HUES48 (cell line): ENCODE measurements at regions not wholly inside any gene's neighbourhood (a gene's known extent, or its start where the extent isn't known, plus 50 kb on each side); places are given as distances from the start of the nearest gene placed in this dataset.
"Not testable (repeated sequence)": the region's sequence is repeated elsewhere in the genome, so short reads cannot be mapped to it uniquely, and the experiment has no call there.

Experiments
- H3K27ac ChIP-seq: one replicate; pipeline ENCODE4 v1.7.0; 2013; ENCODE audit warnings: low read depth, low read length, inconsistent platforms
- H3K27me3 ChIP-seq: 2 replicates; pipeline ENCODE4 v1.6.1; 2013; ENCODE audit warnings: mild to moderate bottlenecking, low read length; ENCODE audit not compliant: control insufficient read depth, insufficient read depth
- H3K36me3 ChIP-seq: 2 replicates; pipeline ENCODE4 v1.6.1; 2013; ENCODE audit warnings: low read length; ENCODE audit not compliant: control insufficient read depth, insufficient read depth
- H3K4me1 ChIP-seq: 2 replicates; pipeline ENCODE4 v1.6.1; 2013; ENCODE audit warnings: mild to moderate bottlenecking, low read length; ENCODE audit not compliant: control insufficient read depth, insufficient read depth
- H3K4me3 ChIP-seq: 2 replicates; pipeline ENCODE4 v1.5.1; 2013; ENCODE audit warnings: mild to moderate bottlenecking, low read depth, low read length
- H3K9ac ChIP-seq: 2 replicates; pipeline ENCODE4 v1.6.1; 2013; ENCODE audit warnings: mild to moderate bottlenecking, low read depth, low read length, moderate library complexity
- H3K9me3 ChIP-seq: 2 replicates; pipeline ENCODE4 v1.6.1; 2013; ENCODE audit warnings: low read length; ENCODE audit not compliant: control insufficient read depth, insufficient read depth

- Histone ChIP-seq H3K27me3 (no peaks in the 10 kb centered on the region), H3K4me3 (no peak overlapping the region), H3K27ac (no peak overlapping the region), H3K9ac (no peak overlapping the region), H3K9me3 (no peaks in the 10 kb centered on the region), H3K4me1 (no peaks in the 10 kb centered on the region), H3K36me3 (no peaks in the 10 kb centered on the region)
Observed at GRCh38 chr7:93804726-93805125, 85.8 kb downstream of the TFPI2 start.

- H3K27me3 ChIP-seq = no peaks in the 10 kb centered on the region
- no peak overlapping the region for H3K9ac ChIP-seq
- H3K4me1 ChIP-seq = no peaks in the 10 kb centered on the region
- H3K9me3 ChIP-seq = no peaks in the 10 kb centered on the region
- H3K36me3 ChIP-seq = no peaks in the 10 kb centered on the region
- H3K4me3 ChIP-seq = no peak overlapping the region
- H3K27ac ChIP-seq = no peak overlapping the region
Observed at GRCh38 chr7:93799750-93800357, 90.7 kb downstream of the TFPI2 start.

DNA sequence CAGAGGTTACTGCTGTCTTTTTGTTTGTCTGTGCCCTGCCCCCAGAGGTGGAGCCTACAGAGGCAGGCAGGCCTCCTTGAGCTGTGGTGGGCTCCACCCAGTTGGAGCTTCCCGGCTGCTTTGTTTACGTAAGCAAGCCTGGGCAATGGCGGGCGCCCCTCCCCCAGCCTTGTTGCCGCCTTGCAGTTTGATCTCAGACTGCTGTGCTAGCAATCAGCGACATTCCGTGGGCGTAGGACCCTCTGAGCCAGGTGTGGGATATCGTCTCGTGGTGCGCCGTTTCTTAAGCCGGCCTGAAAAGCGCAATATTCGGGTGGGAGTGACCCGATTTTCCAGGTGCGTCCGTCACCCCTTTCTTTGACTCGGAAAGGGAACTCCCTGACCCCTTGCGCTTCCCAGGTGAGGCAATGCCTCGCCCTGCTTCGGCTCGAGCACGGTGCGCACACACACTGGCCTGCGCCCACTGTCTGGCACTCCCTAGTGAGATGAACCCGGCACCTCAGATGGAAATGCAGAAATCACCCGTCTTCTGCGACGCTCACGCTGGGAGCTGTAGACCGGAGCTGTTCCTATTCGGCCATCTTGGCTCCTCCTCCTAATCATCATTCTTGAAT, 97.4 kb downstream of the TFPI2 start:
- H3K9ac ChIP-seq = not testable (repeated sequence)

DNA sequence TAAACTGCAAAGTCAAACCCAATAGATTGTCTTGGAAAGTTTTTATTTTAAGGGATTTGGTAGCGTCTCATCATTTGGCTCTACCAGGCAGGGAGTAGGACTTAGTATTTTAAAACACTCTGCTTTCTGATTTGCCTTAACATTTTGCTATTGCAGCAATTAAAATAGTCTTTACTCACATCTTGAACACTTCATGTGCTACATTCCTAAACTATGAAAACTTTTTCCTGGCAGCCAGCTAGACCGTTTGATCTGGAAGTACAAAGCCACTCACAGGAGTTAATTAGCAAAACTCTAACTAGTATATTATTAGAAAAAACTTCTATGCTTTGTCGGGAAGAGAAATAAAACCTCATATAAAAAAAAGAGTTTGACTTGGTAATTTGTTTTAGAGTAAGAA, 111.4 kb downstream of the TFPI2 start:
- Histone ChIP-seq H3K9me3 (no peaks in the 10 kb centered on the region), H3K36me3 (no peaks in the 10 kb centered on the region), H3K4me1 (no peaks in the 10 kb centered on the region), H3K27ac (no peak overlapping the region), H3K27me3 (no peaks in the 10 kb centered on the region; the same call in 1 of the 2 replicates), H3K9ac (no peak overlapping the region), H3K4me3 (no peak overlapping the region)

More for the DNA sequence above, 97.4 kb downstream of the TFPI2 start:
- not testable (repeated sequence) for H3K27me3 ChIP-seq, H3K36me3 ChIP-seq, H3K9me3 ChIP-seq, H3K27ac ChIP-seq, H3K4me3 ChIP-seq, H3K4me1 ChIP-seq

- Histone ChIP-seq H3K27ac (no peak overlapping the region), H3K9ac (no peak overlapping the region), H3K36me3 (no peaks in the 10 kb centered on the region), H3K4me1 (no peaks in the 10 kb centered on the region), H3K9me3 (no peaks in the 10 kb centered on the region), H3K27me3 (no peaks in the 10 kb centered on the region; the same call in 1 of the 2 replicates), H3K4me3 (no peak overlapping the region)
Observed at GRCh38 chr7:93778384-93778783, 112.2 kb downstream of the TFPI2 start.

GRCh38 chr7:93773446-93773845, 117.1 kb downstream of the TFPI2 start:
- Histone ChIP-seq H3K4me3 (no peak overlapping the region), H3K9ac (no peak overlapping the region), H3K9me3 (no peaks in the 10 kb centered on the region), H3K27me3 (no peaks in the 10 kb centered on the region; the same call in none of the 2 replicates), H3K27ac (no peak overlapping the region), H3K4me1 (no peaks in the 10 kb centered on the region), H3K36me3 (no peaks in the 10 kb centered on the region)

DNA sequence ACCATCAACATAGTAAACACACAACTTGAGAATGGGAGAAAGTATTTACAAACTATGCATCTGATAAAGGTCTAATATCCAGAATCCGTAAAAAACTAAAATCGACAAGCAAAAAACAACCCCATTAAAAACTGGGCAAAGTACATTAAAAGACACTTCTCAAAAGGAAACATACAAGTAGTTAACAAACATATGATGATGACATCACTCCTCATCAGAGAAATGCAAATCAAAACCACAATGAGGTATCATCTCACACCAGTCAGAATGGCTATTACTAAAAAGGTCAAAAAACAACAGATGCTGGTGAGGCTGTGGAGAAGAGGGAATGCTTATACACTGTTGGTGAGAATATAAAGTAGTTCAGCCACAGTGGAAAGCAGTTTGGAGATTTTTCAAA, 125.1 kb downstream of the TFPI2 start:
- no peak overlapping the region for H3K27ac ChIP-seq
- H3K4me3 ChIP-seq = no peak overlapping the region
- no peaks in the 10 kb centered on the region for H3K36me3 ChIP-seq
- H3K9me3 ChIP-seq = no peaks in the 10 kb centered on the region
- H3K9ac ChIP-seq = no peak overlapping the region
- H3K4me1 ChIP-seq = no peaks in the 10 kb centered on the region
- H3K27me3 ChIP-seq = no peaks in the 10 kb centered on the region

GRCh38 chr7:93758631-93759030, 131.9 kb downstream of the TFPI2 start:
- H3K36me3 ChIP-seq = no peaks in the 10 kb centered on the region
- H3K9ac ChIP-seq = no peak overlapping the region
- H3K27me3 ChIP-seq = no peaks in the 10 kb centered on the region
- H3K4me3 ChIP-seq = no peak overlapping the region
- H3K27ac ChIP-seq = no peak overlapping the region
- peaks cover 9% of the 10 kb centered on the region; the same call in 1 of the 2 replicates for H3K4me1 ChIP-seq
- H3K9me3 ChIP-seq = no peaks in the 10 kb centered on the region

GRCh38 chr7:93757426-93757825, 133.1 kb downstream of the TFPI2 start:
- H3K27ac ChIP-seq = no peak overlapping the region
- H3K9me3 ChIP-seq = no peaks in the 10 kb centered on the region
- no peak overlapping the region for H3K9ac ChIP-seq
- H3K27me3 ChIP-seq = no peaks in the 10 kb centered on the region
- H3K4me3 ChIP-seq = no peak overlapping the region
- H3K36me3 ChIP-seq = no peaks in the 10 kb centered on the region
- H3K4me1 ChIP-seq = peaks cover 9% of the 10 kb centered on the region; the same call in 1 of the 2 replicates

DNA sequence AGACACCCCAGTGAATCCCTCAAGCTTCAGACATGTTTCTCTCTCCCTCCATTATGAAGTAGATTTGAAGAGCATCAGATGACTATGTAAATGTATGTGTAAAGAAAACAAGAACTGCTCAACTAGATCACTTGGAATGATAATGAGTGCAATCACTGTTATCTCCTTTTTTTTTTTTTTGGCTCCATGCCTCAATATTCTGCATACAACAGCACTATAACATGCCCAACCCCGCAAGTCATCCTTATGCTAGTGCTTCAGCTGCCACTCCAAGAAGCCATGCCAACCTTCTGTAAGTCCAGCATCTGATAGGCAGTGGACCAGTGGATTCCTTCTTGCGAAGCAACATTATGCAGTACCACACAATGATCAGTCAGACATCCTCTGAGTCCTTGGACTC, 133.7 kb downstream of the TFPI2 start:
- no peak overlapping the region for H3K4me3 ChIP-seq
- H3K9me3 ChIP-seq = 0 out of 2 replicates have a peak, but pooled peaks cover under 1% of the 10 kb centered on the region
- no peak overlapping the region for H3K27ac ChIP-seq
- no peaks in the 10 kb centered on the region for H3K36me3 ChIP-seq
- peaks cover 9% of the 10 kb centered on the region; the same call in 1 of the 2 replicates for H3K4me1 ChIP-seq
- no peaks in the 10 kb centered on the region for H3K27me3 ChIP-seq
- H3K9ac ChIP-seq = no peak overlapping the region

- Histone ChIP-seq H3K9me3 (0 out of 2 replicates have a peak, but pooled peaks cover 3% of the 10 kb centered on the region), H3K27ac (no peak overlapping the region), H3K4me1 (0 out of 2 replicates have a peak, but pooled peaks cover under 1% of the 10 kb centered on the region), H3K27me3 (no peaks in the 10 kb centered on the region), H3K9ac (no peak overlapping the region), H3K36me3 (no peaks in the 10 kb centered on the region), H3K4me3 (no peak overlapping the region)
Observed at GRCh38 chr7:93751421-93751820, 139.1 kb downstream of the TFPI2 start.
